ENCODE measurements at regions not wholly inside any gene's neighbourhood (a gene's known extent, or its start where the extent isn't known, plus 50 kb on each side); places are given as distances from the start of the nearest gene placed in this dataset.

DNA sequence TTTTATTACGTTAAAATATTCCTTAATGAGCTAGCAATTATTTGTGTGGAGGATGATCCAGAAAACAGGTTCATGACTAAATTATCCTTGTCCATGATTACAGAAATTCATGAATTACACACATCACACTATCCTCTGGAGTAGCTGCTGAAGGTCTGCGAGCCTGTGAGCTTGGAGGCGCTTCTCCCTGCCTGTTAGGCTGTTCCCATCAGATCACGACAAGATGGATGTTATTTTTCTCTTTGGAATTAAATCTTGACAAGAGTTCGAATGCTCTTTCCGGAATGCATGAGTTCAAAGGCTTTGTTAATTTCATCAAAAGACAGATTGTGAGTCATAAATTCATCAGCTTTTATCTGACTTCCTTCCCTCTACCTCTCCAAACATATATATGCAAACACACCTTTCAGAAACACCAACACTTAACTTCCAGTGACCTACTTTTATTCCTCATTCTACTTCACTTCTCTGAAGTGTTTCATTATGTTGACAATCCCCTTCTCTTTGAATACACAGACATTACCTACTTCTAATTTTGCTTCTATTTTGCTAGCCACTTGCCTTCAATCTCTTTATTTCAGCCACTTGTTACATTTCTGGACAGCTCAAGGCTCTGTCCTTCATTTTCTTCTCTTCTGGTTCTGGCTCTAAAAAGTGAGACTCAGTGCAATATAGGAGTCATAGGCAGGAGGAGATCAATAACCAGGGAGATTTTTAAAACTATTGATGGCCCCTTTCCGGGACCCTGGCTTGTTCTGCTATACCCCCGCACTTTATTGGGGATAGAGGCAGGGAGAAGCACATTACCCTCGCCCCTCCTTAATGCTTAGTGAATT, 274.6 kb downstream of the BTG1 start:
- Histone ChIP-seq H3K9me3 (no peaks in the 10 kb centered on the region), H3K27me3 (no peaks in the 10 kb centered on the region), H3K4me3 (no peak overlapping the region), H3K4me1 (no peaks in the 10 kb centered on the region), H3K36me3 (no peaks in the 10 kb centered on the region), H3K27ac (no peak overlapping the region)
- no peak for TF ChIP-seq POLR2A (IDR thresholded peaks at IDR 0.05)
- TF ChIP-seq, protein P1, sequence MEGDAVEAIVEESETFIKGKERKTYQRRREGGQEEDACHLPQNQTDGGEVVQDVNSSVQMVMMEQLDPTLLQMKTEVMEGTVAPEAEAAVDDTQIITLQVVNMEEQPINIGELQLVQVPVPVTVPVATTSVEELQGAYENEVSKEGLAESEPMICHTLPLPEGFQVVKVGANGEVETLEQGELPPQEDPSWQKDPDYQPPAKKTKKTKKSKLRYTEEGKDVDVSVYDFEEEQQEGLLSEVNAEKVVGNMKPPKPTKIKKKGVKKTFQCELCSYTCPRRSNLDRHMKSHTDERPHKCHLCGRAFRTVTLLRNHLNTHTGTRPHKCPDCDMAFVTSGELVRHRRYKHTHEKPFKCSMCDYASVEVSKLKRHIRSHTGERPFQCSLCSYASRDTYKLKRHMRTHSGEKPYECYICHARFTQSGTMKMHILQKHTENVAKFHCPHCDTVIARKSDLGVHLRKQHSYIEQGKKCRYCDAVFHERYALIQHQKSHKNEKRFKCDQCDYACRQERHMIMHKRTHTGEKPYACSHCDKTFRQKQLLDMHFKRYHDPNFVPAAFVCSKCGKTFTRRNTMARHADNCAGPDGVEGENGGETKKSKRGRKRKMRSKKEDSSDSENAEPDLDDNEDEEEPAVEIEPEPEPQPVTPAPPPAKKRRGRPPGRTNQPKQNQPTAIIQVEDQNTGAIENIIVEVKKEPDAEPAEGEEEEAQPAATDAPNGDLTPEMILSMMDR (IDR thresholded peaks at IDR 0.05): no peak
- intact Hi-C loops (cut with DNase I): no loop called here
- WGBS (ENCODE audit: insufficient coverage, low coverage, low lambda C conversion rate, missing lambda C conversion rate): 91% methylated on average over 8 of the region's 9 CpGs
- DNase-seq (no peak), ATAC-seq (no peak)

DNA sequence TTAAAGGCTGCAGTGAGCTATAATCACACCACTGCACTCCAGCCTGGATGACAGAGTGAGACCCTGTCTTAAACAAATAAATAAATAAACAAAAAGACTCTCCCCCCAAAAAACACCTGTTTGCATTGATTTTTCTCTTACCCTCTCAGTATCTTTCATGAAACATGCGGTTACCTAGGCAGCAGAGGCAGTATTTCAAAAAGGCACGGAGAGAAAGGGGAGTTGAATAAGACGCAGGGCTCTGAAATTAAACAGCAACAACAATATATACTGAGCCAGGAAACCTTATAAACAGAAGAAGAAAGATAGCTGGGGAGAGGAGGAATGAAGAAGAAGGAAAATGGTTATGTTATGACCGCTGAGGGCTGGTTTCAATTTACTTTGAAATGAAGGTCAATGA, 277.6 kb downstream of the BTG1 start:
- no peak overlapping the region for H3K4me3 ChIP-seq

GRCh38 chr12:91866566-91866965, 279.1 kb downstream of the BTG1 start:
- no peak for ATAC-seq
- Histone ChIP-seq H3K4me3 (no peak overlapping the region), H3K4me1 (no peaks in the 10 kb centered on the region), H3K36me3 (no peaks in the 10 kb centered on the region), H3K27me3 (no peaks in the 10 kb centered on the region), H3K27ac (no peak overlapping the region), H3K9me3 (no peaks in the 10 kb centered on the region)
- 89% methylated on average over 5 of the region's 5 CpGs for WGBS (ENCODE audit: insufficient coverage, low coverage, low lambda C conversion rate, missing lambda C conversion rate)
- no peak for DNase-seq
- intact Hi-C loops (cut with DNase I): no loop called here
- no peak for TF ChIP-seq POLR2A (IDR thresholded peaks at IDR 0.05)
- TF ChIP-seq, protein P1 (IDR thresholded peaks at IDR 0.05): no peak

More for the DNA sequence above, 277.6 kb downstream of the BTG1 start:
- TF ChIP-seq POLR2A (IDR thresholded peaks at IDR 0.05): no peak
- TF ChIP-seq, protein P1 (IDR thresholded peaks at IDR 0.05): no peak
- no peaks in the 10 kb centered on the region for H3K27me3 ChIP-seq
- 77% methylated on average over 4 of the region's 4 CpGs for WGBS (ENCODE audit: insufficient coverage, low coverage, low lambda C conversion rate, missing lambda C conversion rate)
- no peaks in the 10 kb centered on the region for H3K4me1 ChIP-seq
- no peak for DNase-seq
- H3K27ac ChIP-seq: no peak overlapping the region
- ATAC-seq: no peak
- intact Hi-C loops (cut with DNase I): no loop called here
- H3K36me3 ChIP-seq: no peaks in the 10 kb centered on the region
- no peaks in the 10 kb centered on the region for H3K9me3 ChIP-seq

DNA sequence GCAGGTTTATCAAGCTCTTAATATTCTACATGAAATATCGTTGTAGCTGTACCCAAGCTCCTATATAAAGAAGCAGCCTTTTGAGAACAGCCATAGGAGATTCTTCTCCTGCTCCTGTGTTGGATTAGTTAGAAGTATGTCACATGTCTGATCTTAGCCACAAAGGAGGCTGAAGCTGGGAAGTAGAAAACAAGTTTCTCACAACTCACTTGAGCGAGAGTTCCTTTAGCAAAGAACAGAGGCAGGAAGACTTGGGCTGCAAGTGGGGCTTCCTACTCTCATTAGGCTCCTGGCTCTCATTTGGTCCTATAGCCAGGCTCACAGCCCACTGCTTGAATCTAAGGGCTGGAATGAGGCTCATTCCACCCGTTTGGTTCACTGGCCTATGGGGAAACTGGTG, 281.9 kb downstream of the BTG1 start:
- no peak for ATAC-seq
- H3K4me1 ChIP-seq: no peaks in the 10 kb centered on the region
- H3K27me3 ChIP-seq: no peaks in the 10 kb centered on the region
- no peak for DNase-seq
- 100% methylated on average over 1 of the region's 3 CpGs for WGBS (ENCODE audit: insufficient coverage, low coverage, low lambda C conversion rate, missing lambda C conversion rate)
- no peaks in the 10 kb centered on the region for H3K9me3 ChIP-seq
- intact Hi-C loops (cut with DNase I): no loop called here
- no peak overlapping the region for H3K27ac ChIP-seq
- no peaks in the 10 kb centered on the region for H3K36me3 ChIP-seq
- no peak for TF ChIP-seq POLR2A (IDR thresholded peaks at IDR 0.05)
- TF ChIP-seq, protein P1 (IDR thresholded peaks at IDR 0.05): no peak
- no peak overlapping the region for H3K4me3 ChIP-seq

Measured in right lobe of liver (tissue), 6 donors.